ENCODE measurements at regions not wholly inside any gene's neighbourhood (a gene's known extent, or its start where the extent isn't known, plus 50 kb on each side); places are given as distances from the start of the nearest gene placed in this dataset.
A peak's percentile ranks its signal among the peaks of the same experiment; 100 is the strongest.

- no peak for DNase-seq (ENCODE audit: low read depth)
- no peak for TF ChIP-seq CTCF (IDR thresholded peaks at IDR 0.05; ENCODE audit: control insufficient read depth, extremely low read depth, insufficient read depth)
- H3K4me3 ChIP-seq (ENCODE audit: low read depth, low read length) = peak overlapping the region; percentile 60
Measured at GRCh38 chr18:55663891-55664290, 75.9 kb upstream of the TCF4 start.

- TF ChIP-seq CTCF (IDR thresholded peaks at IDR 0.05; ENCODE audit: control insufficient read depth, extremely low read depth, insufficient read depth) = no peak
- H3K4me3 ChIP-seq (ENCODE audit: low read depth, low read length) = no peak overlapping the region
Measured at GRCh38 chr18:55658598-55658997, 70.6 kb upstream of the TCF4 start.

GRCh38 chr18:55657572-55658331 is 69.8 kb upstream of the TCF4 start:
- DNase-seq (ENCODE audit: low read depth) = no peak
- no peak overlapping the region for H3K4me3 ChIP-seq (ENCODE audit: low read depth, low read length)
- no peak for TF ChIP-seq CTCF (IDR thresholded peaks at IDR 0.05; ENCODE audit: control insufficient read depth, extremely low read depth, insufficient read depth)

More at GRCh38 chr18:55658598-55658997, 70.6 kb upstream of the TCF4 start:
- DNase-seq (ENCODE audit: low read depth) = peak; percentile 59

GRCh38 chr18:55654986-55655385 is 67.0 kb upstream of the TCF4 start:
- TF ChIP-seq CTCF (IDR thresholded peaks at IDR 0.05; ENCODE audit: control insufficient read depth, extremely low read depth, insufficient read depth) = no peak
- DNase-seq (ENCODE audit: low read depth) = no peak

GRCh38 chr18:55651236-55651635 is 63.2 kb upstream of the TCF4 start:
- DNase-seq (ENCODE audit: low read depth) = no peak
- no peak overlapping the region for H3K4me3 ChIP-seq (ENCODE audit: low read depth, low read length)
- no peak for TF ChIP-seq CTCF (IDR thresholded peaks at IDR 0.05; ENCODE audit: control insufficient read depth, extremely low read depth, insufficient read depth)

More at GRCh38 chr18:55654986-55655385, 67.0 kb upstream of the TCF4 start:
- H3K4me3 ChIP-seq (ENCODE audit: low read depth, low read length) = no peak overlapping the region

GRCh38 chr18:55650363-55650870 is 62.4 kb upstream of the TCF4 start:
- no peak for DNase-seq (ENCODE audit: low read depth)
- no peak overlapping the region for H3K4me3 ChIP-seq (ENCODE audit: low read depth, low read length)
- TF ChIP-seq CTCF (IDR thresholded peaks at IDR 0.05; ENCODE audit: control insufficient read depth, extremely low read depth, insufficient read depth) = no peak

- TF ChIP-seq CTCF (IDR thresholded peaks at IDR 0.05; ENCODE audit: control insufficient read depth, extremely low read depth, insufficient read depth) = no peak
- H3K4me3 ChIP-seq (ENCODE audit: low read depth, low read length) = no peak overlapping the region
- DNase-seq (ENCODE audit: low read depth) = no peak
Measured at GRCh38 chr18:55647331-55647730, 59.3 kb upstream of the TCF4 start.

All from LNCaP clone FGC (cell line).